Tibial nerve (tissue), 4 donors: ENCODE measurements at regions not wholly inside any gene's neighbourhood (a gene's known extent, or its start where the extent isn't known, plus 50 kb on each side); places are given as distances from the start of the nearest gene placed in this dataset.

ENCODE experiments used
- DNase-seq, 2 donors: peaks; one replicate each; pipeline ENCODE4 v3.0.0-alpha.2; 2019; ENCODE audit warnings: low spot score in 2 of 2
- H3K27ac ChIP-seq, 4 donors: fragments of 200-600 bp; sonication (generic) in 3 of 4; one replicate each; pipeline ENCODE4 v1.5.1; 2017 to 2019; ENCODE audit warnings: mild to moderate bottlenecking in 1 of 4
- H3K27me3 ChIP-seq, 2 donors: fragments of 200-600 bp; sonication (generic) in 1 of 2; one replicate each; pipeline versions ENCODE4 v1.5.1 to v1.6.0; 2017 to 2019
- H3K36me3 ChIP-seq, 3 donors: fragments of 200-600 bp; sonication (generic); one replicate each; pipeline ENCODE4 v1.5.1; 2018 to 2019
- H3K4me1 ChIP-seq, 4 donors: fragments of 200-600 bp; sonication (generic) in 3 of 4; one replicate each; pipeline ENCODE4 v1.5.1; 2017 to 2019
- H3K4me3 ChIP-seq, 4 donors: fragments of 200-600 bp; sonication (generic) in 3 of 4; one replicate each; pipeline ENCODE4 v1.5.1; 2017 to 2019; ENCODE audit warnings: mild to moderate bottlenecking in 1 of 4, moderate library complexity in 1 of 4
- H3K9me3 ChIP-seq, 4 donors: fragments of 200-600 bp; sonication (generic) in 3 of 4; one replicate each; pipeline ENCODE4 v1.5.1; 2017 to 2019
- CTCF ChIP-seq, 5 experiments: fragments of 200-600 bp in 3 of 5; fragments of 450-650 bp in 2 of 5; sonication (generic) in 3 of 5; IDR thresholded peaks; one replicate each; pipeline ENCODE4 v1.5.1; 2016 to 2019; ENCODE audit warnings: antibody characterized with exemption in 5 of 5, mild to moderate bottlenecking in 3 of 5, moderate library complexity in 2 of 5
- EP300 ChIP-seq, 2 donors: sonication (generic); formaldehyde crosslinking; IDR thresholded peaks; one replicate each; pipeline ENCODE4 v1.6.1; 2017; ENCODE audit warnings: antibody characterized with exemption in 2 of 2, mild to moderate bottlenecking in 1 of 2
- POLR2A ChIP-seq, 2 donors: fragments of 450-650 bp; IDR thresholded peaks; one replicate each; pipeline ENCODE4 v1.6.1; 2017; ENCODE audit warnings: antibody characterized with exemption in 2 of 2, mild to moderate bottlenecking in 2 of 2, moderate library complexity in 2 of 2
- WGBS, 2 donors: methylation state at CpG; one replicate each; pipeline ENCODE4 v1.1.5; 2018; 5-methylcytosine and 5-hydroxymethylcytosine counted together

- H3K36me3 ChIP-seq: no peaks in the 10 kb centered on the region
- DNase-seq: no peak
- no peak overlapping the region for H3K27ac ChIP-seq
- H3K27me3 ChIP-seq: no peaks in the 10 kb centered on the region
- 78 to 82% methylated on average over 2 of the region's 2 CpGs for WGBS, 2 donors
- H3K4me1 ChIP-seq: no peaks in the 10 kb centered on the region
- no peak overlapping the region for H3K4me3 ChIP-seq
- H3K9me3 ChIP-seq: no peaks in the 10 kb centered on the region
- TF ChIP-seq CTCF (IDR thresholded peaks at IDR 0.05) (no peak), EP300 (IDR thresholded peaks at IDR 0.05) (no peak), POLR2A (IDR thresholded peaks at IDR 0.05) (no peak)
These were observed 179.0 kb upstream of the TMEFF2 start for GRCh38 chr2:192373754-192374153.

DNA sequence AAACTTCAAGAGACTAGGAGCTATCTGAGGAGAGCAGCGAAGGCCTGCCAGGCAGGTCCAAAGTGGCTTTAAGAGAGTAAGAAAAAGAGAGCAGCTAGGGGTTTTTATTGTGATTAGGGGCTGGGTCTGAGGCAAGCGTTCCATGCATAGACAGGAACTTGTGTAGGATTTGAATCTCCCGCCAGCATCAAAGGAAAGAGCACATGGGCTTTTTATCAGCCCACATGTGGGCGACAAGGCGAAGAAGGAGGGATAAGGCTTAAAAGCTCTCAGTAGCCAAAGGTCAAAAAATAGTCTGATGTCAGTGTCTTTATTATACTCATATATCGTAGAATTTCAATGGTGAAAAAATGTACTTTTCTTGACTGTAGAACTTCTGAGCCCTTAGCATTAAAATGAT, 178.5 kb upstream of the TMEFF2 start:
- no peak for DNase-seq
- no peaks in the 10 kb centered on the region for H3K4me1 ChIP-seq
- H3K27ac ChIP-seq: no peak overlapping the region
- no peaks in the 10 kb centered on the region for H3K9me3 ChIP-seq
- H3K4me3 ChIP-seq: no peak overlapping the region
- WGBS, 2 donors: 85 to 86% methylated on average over 6 of the region's 6 CpGs
- H3K27me3 ChIP-seq: no peaks in the 10 kb centered on the region
- TF ChIP-seq POLR2A (IDR thresholded peaks at IDR 0.05): no peak
- no peak for TF ChIP-seq EP300 (IDR thresholded peaks at IDR 0.05)
- no peak for TF ChIP-seq CTCF (IDR thresholded peaks at IDR 0.05)
- H3K36me3 ChIP-seq: no peaks in the 10 kb centered on the region

DNA sequence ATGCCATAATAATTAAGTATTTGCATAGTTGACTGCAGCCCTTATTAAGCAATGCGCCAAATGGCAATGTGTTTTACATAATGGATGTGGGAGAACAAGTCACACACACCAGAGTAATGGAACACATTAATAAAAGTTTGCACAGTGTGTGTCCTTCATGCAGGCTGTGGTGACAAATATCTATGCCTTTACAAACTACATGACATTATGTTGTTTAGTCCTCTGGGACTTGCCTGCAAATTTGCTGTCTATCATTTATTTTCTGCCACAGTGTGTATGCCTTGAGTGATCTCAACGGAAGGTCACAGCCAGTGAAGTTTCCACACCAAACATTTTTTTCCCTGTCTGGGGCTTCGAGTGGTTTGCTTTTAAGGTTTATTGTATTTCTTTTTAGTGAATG, 175.2 kb upstream of the TMEFF2 start:
- Histone ChIP-seq H3K4me1 (no peaks in the 10 kb centered on the region), H3K36me3 (no peaks in the 10 kb centered on the region), H3K27ac (no peak overlapping the region), H3K4me3 (no peak overlapping the region), H3K27me3 (no peaks in the 10 kb centered on the region), H3K9me3 (no peaks in the 10 kb centered on the region)
- DNase-seq: no peak
- TF ChIP-seq EP300 (IDR thresholded peaks at IDR 0.05): no peak
- TF ChIP-seq POLR2A (IDR thresholded peaks at IDR 0.05): no peak
- TF ChIP-seq CTCF (IDR thresholded peaks at IDR 0.05): no peak
- 83 to 87% methylated on average over 3 of the region's 3 CpGs for whole genome bisulfite sequencing, 2 donors

GRCh38 chr2:192357217-192357616, 162.5 kb upstream of the TMEFF2 start:
- no peak overlapping the region for H3K27ac ChIP-seq
- no peaks in the 10 kb centered on the region for H3K36me3 ChIP-seq
- no peak overlapping the region for H3K4me3 ChIP-seq
- 63 to 67% methylated on average over 3 of the region's 3 CpGs for WGBS, 2 donors
- H3K4me1 ChIP-seq: no peaks in the 10 kb centered on the region
- H3K27me3 ChIP-seq: no peaks in the 10 kb centered on the region
- H3K9me3 ChIP-seq: no peaks in the 10 kb centered on the region
- DNase-seq: no peak
- TF ChIP-seq POLR2A (IDR thresholded peaks at IDR 0.05) (no peak), EP300 (IDR thresholded peaks at IDR 0.05) (no peak), CTCF (IDR thresholded peaks at IDR 0.05) (no peak)

DNA sequence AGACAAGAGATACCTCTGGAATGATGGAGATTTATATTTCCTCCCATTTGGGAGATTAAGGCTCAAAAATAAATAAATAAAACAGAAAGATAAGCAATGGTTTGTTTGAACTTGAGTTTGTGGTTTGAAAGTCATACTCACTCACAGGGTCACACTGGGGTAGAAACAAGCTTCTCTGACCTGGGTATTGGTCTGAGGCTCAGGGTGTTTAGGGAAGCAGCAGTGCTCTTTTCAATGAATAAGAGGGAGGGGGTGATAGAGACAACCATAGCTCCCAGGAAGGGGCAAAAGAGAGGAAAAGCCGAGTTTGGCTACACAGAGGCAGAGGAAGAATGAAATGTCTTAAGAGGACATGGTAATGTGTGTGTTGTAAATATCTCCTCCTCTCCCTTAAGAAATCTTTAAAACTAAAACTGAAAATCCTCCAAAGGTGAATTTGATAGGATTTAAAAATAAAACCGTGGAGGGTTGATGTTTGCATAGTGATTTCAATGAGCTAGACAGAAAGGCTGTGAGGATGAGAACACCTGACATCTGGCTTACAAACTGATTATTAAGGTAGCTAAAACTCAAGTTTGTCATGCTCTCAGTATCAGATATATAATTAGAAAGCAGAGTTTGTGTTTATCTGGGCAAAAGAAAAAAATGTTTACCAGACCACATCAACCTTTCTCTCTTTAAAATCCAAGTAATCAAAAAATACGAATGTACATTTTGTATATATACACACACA, 159.9 kb upstream of the TMEFF2 start:
- no peaks in the 10 kb centered on the region for H3K36me3 ChIP-seq
- H3K9me3 ChIP-seq: no peaks in the 10 kb centered on the region
- TF ChIP-seq EP300 (IDR thresholded peaks at IDR 0.05) (no peak), POLR2A (IDR thresholded peaks at IDR 0.05) (no peak), CTCF (IDR thresholded peaks at IDR 0.05) (no peak)
- H3K4me1 ChIP-seq: no peaks in the 10 kb centered on the region
- no peaks in the 10 kb centered on the region for H3K27me3 ChIP-seq
- H3K27ac ChIP-seq: no peak overlapping the region
- no peak overlapping the region for H3K4me3 ChIP-seq
- WGBS, 2 donors: 68 to 72% methylated on average over 3 of the region's 3 CpGs
- no peak for DNase-seq
